GM18498 (cell line): ENCODE measurements at regions not wholly inside any gene's neighbourhood (a gene's known extent, or its start where the extent isn't known, plus 50 kb on each side); places are given as distances from the start of the nearest gene placed in this dataset.
A peak's percentile ranks its signal among the peaks of the same experiment; 100 is the strongest.

ENCODE experiments used
- ATAC-seq: cut with Tn5 transposase; IDR thresholded peaks from one replicate; pipeline ENCODE4 v1.9.1; 2021; ENCODE audit warnings: mild to moderate bottlenecking, moderate library complexity; ENCODE audit not compliant: unreplicated experiment

DNA sequence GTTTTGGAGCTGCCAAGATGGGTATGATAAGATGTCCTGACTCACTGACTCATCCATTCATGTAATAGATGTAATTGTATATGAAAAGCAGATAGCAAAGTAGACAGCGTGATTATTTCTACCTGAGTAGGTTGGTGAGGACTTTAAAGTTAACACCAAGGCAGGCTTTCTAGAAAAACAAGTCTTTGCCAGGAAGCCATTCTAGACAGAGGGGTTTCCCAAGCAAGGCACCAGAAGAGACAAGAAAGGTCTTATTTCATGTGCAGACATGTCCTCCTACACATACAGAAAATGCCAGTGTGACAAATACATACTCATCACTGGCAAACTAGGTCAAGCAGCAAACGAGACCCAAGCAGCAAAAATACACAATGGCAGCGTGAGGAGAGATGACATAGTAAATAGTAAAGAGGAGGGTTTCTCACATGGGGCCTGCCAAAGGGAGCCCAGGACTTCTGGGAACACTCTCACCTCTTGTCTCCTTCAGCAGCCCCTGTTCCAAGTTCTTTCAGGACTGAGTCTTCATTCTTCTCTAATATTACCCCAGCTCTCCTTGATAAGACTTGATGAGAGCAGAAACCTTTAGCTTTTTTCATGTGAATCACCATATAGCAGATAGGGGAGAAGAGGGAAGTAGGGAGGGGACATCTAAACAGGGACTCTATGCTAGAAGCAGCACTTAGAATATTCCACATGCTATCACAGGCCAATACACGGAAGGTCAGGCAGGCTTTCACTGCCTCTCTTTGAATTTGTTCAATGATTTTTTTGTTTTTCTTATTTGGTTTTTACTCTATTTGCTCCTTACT lies 114.6 kb upstream of the ATP1B1 start:
- no peak for ATAC-seq

DNA sequence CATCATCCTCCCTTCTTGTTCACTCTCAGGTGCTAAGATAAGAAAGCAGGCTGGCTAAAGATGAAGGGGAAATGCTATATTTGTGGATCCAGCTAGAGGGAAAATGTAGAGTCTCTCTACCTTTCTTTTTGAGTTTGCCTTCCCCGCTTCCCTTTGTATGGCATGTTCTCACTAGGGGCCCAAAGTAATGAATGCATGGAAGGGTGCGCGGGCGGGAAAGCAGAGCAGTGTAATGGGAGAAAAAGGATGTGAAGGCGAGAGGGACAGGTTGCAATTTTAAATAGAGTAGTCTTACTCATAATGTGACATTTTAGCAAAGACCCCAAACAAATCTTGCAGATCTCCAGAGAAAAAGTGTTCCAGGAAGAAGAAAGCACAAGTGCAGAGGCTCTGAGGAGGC lies 105.1 kb upstream of the ATP1B1 start:
- ATAC-seq: no peak

DNA sequence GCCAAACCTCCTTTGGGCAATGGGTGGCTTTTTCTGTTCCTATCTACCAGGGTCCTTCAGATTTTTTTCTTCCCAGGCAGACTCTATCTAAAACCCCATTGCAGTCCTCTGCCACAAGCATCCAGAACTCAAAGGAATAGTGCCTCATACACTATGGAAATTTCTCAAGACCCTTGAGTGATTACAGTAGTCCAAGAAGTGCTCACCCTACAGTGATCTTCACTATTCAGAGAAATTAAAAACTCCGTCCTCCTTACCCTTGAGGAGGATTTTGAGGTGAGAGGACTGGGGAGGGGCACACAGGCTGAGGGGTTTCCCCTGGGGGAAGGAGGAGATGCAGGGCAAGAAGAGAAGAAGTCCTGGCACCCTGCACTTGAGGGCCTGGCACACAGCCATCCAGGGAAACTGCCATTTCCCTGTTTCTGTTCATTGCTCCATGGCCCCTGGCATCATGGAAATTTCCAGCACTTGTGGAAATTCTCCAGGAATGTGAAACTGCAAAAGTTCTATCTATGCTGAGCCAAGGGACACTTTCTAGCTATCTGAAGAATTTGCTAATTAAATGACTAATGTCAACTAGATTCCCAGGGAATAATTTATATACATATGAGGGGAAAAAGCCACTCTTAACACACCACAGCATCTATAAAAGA lies 102.5 kb upstream of the ATP1B1 start:
- no peak for ATAC-seq

DNA sequence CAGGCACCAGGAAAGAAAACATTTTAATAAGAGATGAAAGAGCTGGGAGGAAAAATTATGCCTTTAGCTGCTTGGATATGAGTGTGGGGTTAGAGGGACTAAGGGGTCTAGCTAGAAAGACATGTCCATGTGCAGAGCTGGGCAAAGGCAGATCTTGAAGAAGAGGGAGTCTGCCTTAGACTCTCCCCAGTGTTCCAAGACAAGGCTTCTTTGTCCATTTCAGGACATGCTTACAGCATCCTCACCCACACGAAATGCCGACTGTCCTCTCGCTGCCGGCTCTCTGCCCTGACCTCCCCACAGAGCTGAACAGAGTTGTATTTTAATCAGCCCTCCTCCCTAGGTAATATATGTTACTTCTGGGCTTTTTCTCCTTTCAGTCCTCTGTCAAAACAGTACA lies 100.7 kb upstream of the ATP1B1 start:
- no peak for ATAC-seq

DNA sequence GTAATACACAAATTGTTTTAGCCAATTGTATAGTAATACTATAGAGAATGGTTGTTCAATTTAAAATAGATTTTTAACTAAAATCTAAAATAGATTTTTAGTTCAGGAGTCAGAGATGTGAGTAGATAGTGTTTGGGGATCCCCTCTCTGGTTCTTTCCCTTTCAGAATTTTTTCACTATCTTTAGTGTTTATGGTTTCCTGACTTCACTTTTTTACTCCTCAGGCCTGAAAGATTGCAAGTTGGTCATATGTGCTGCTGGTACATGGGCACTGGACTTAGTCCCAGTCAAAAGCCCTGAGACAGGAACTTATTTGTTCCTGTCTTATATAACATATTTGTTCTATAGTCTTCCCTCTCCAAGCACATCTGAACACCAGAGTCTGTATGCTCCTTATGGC lies 96.8 kb upstream of the ATP1B1 start:
- ATAC-seq: peak; percentile 55

DNA sequence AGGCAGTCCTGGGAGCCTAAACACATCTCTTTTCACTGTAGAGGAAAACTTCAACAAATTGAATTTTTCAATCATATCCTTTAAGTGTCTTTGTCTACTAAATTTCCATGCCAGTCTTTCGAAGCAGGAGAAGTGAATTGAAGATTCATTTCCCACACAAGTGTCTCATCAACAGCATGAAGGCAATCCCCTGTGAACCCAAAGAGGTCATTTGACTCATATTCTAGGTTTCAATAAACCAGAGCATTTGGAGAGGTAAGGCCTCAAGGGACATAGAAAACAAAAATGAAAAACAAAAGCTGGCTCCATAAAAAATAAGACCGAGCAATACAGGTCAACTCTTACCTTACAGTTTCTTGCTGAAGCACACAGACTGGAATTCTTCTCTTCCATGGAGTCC lies 94.1 kb upstream of the ATP1B1 start:
- ATAC-seq: no peak

DNA sequence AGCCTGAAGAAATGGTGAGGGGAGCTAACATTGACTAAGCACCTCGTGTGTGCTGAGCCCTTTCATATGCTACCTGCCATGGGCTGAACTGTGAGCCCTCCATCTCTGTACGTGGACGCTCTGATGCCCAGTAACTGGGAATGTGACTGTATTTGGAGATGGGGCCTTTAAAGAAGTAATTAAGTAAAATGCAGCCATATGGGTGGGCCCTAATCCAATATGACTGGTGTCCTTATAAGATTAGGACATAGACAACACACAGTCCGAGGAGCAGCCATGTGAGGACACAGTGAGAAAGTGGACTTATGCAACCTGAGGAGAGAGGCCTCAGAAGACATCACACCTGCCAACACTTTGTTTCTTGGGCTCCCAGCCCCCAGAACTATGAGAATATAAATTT lies 92.7 kb upstream of the ATP1B1 start:
- no peak for ATAC-seq

DNA sequence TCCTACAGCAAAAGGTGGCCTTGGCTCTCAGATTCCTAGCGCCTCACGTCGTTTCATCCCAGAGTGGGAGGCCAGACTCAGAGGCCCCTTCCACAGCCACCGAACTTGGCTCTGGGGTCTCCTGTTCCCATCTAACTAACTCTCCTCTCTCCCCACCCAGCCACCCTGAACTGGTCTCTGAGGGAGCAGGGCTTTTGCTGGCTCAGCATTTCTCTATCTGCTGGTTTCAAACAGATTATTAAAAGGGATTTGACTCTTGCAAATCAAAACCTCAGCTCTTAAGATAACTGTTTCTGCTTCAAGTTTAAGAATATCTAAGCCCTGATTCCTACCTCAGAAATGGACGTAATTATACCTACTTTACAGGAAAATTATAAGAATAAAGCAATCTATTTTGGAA lies 91.0 kb upstream of the ATP1B1 start:
- no peak for ATAC-seq

DNA sequence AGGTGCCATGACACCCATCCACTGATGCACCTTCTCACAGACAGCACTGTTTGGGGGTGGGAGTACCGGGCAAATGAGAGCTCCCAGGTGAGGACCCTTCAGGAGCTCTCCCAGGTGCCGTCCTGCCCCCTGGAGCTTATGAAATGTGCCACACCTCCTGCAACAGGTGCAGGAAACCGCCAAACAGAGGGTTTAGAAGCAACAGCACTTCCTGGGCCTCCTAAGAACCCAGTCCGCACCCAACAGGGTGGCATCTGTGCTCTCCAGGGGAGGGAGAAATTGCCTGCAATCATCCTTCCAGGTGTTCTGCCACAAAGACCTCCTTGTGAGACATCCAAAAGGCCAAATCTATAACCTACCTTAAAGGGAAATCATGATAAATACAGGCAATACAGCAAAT lies 87.7 kb upstream of the ATP1B1 start:
- no peak for ATAC-seq

DNA sequence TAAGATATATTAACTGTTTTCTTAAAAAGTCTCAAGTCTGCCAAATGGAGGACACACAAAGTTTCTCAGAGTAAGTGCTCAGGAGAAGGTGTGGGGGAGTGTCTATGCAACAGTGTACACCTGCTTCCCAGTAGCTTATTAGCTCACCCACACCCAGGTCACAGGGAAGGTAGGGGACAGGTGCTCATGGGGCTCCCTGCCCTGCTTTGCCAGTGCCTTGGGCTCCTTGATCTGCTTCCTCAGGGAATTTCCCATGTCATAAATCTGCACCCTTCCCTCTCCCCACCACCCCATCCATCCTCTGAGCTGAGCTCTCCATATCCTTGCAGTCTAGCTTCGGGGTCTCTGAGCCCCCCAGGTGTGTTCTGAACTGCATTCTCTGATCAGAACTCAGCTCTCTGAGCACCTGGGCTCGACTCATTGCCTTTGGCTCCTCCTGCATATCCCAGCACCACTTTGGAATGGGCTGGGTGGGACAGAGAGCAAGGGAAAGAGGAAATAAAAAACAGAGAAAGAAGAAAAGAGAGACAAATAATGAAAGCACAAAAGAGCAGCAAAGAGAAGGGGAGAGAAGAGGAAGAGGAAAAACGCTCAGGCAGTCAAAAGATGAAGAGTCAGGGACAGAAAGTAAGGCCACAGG lies 87.0 kb upstream of the ATP1B1 start:
- ATAC-seq: no peak

DNA sequence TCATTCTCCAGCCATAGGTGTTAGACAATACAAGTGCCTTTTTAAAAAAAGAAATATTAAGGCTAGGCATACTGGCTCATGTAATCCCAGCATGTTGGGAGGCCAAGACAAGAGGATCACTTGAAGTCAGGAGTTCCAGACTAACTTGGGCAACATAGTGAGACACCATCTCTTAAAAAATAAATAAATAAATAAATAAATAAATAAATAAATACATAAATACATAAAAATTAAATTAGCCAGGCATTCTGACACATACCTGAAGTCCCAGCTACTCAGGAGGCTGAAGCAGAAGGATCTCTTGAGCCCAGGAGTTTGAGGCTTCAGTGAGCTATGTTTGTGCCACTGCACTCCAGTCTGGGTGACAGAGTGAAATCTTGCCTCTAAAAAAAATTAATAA lies 85.8 kb upstream of the ATP1B1 start:
- no peak for ATAC-seq

DNA sequence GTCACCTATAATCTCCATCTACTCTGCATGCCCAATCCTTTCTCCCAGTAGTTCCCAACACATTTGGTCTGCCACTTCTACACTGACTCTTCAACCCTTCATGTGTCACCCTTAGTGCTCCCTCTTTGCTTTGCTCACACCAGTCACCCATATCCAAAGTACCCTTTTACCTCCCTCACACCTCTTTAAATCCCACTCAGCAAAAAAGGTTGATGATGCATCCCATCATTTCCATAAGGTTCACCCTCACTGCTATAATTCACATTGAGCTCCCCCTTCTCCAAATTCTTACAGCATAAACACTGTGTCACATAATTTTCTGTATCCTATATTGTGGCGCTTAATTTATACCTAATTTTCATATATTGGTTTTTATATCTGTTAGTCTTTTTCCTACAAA lies 83.8 kb upstream of the ATP1B1 start:
- no peak for ATAC-seq

DNA sequence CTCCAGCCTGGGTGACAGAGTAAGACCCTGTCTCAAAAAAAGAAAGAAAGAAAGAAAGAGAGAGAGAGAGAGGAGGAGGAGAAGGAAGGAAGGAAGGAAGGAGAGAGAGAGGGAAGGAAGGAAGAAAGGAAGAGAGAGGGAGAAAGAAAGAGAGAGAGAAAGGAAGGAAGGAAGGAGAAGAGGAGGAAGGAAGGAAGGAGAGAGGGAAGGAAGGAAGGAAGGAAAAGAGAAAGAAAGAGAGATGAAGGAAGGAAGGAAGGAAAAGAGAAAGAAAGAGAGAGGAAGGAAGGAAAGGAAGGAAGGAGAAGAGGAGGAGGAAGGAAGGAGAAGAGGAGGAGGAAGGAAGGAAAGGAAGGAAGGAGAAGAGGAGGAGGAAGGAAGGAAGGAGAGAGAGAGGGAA lies 82.2 kb upstream of the ATP1B1 start:
- ATAC-seq: no peak

DNA sequence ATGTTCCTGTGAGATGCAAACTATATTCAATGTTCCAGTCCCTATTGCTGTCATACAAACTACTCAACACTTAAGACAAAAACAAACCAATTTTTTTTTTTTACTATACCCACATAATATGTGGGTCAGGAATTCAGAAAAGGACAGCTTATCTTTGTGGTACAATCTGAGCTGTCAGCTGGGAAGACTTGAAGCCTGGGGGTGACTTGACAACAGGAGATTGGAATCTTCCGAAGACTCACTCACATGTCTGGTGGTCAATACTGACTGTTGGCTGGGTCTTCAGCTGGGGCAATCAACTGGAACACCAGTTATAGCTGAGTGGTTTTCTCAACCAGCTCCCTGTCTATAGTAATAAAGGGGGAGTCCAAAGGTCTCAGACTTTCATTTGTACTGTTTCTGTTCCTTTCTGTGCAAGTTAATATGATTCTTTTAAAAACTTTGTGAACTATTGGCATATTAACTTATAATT lies 81.7 kb upstream of the ATP1B1 start:
- ATAC-seq: peak; percentile 94

DNA sequence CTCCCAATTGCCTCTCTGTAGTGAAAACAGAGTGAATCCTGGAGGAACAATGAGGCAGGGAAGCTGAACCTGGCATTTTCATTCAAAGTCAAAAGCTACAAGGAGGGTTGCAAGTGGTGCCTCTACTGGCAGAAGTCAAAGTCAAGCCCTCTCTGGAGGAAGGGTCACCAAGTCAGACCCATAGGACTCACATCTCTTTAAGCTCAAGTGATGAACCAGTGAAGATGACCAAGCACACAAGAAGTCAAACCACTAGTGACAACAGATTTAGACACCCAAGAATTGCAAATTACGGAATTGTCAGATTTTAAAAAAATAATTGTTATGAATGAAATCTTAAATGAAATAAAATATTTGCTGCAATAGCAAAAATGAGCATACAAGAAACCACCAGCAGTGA lies 81.1 kb upstream of the ATP1B1 start:
- ATAC-seq: peak; percentile 32

DNA sequence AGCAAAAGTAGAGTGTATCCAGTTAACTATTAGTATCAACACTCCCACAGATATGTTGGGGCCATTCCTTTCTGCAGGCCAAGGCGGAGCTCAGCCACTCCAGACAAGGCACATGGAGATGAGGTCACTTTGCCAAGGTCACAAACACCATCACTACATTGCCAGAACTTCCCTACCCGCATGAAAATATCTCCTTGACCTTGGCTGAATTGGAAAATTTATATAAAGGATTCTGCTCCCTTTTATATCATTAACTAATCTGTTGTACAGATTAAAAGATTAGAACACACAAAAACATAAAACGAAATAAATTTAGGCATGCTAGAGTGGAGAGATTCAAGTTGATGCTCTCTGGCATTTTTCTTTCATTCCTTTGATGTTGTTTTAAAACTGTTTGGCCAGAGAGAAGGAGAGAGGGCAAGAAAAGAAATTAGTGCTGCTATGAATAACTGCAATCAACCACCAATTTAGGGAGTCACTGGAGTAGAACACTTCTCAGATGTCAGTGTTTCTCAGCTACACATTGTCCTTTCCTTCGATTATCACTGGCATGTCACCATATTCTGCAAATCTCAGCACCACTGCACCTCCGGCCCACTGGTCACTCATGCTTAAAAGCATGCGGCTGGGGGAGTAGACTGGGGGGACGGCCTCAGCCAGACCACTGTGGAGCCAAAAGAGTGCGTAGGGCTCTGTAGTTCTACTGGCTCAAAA lies 78.7 kb upstream of the ATP1B1 start:
- peak; percentile 34 for ATAC-seq

DNA sequence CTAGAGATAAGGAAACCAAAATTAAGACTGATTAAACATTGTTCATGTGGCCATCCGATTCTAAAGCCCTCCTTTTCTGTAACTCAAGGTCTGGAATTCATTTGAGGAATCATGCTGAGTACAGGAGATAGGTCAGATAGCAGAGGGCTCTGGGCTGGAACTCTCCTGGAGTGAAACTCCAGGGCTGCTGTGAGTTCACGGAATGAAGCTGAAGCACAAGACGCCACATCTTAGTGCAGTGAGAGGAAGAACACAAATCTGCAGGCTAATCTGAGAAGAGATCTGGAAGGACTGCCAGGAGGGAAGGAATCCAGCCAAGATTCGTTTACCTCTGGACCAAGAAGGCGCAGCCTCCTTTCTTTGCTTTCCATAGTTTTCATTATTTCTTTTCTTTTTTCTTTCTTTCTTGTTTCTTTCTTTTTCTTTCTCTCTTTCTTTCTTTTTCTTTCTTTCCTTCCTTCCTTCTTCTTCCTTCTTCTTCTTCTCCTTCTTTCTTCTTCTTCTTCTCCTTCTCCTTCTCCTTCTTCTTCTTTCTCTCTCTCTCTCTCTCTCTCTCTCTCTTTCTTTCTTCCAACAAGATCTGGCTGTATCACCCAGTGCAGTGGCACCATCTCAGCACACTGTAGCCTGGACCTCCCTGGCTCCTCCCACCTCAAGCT lies 74.8 kb upstream of the ATP1B1 start:
- ATAC-seq: no peak

DNA sequence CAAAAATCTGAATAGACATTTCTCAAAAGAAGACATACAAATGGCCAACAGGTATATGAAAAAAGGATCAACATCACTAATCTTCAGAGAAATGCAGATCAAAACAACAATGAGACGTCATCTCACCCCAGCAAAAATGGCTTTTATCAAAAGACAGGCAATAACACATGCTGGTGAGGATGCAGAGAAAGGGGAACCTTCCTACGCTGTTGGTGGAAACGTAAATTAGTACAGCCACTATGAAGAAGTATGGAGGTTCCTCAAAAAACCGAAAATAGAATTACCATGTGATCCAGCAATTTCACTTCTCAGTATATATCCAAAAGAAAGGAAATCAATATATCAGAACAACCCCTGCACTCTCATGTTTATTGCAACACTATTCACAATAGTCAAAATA lies 65.1 kb upstream of the ATP1B1 start:
- no peak for ATAC-seq

DNA sequence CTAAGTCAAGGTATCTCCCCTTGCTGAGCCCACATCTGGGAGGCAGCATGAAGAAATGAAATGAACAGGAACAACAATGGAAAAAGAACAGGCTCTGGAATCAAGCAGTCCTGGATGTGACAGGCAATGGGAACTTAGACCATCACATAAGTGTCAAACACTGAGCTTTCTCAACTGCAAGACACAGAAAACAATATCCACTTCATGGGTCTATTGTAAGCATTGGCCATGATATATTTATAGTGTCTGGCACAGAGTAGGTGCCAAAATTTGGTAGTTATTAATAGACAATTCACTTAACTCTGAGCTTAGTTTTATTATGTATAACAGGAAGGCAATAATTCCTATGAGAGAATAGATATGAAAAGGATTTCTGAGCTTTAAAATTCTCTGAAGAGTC lies 64.1 kb upstream of the ATP1B1 start:
- ATAC-seq: no peak

DNA sequence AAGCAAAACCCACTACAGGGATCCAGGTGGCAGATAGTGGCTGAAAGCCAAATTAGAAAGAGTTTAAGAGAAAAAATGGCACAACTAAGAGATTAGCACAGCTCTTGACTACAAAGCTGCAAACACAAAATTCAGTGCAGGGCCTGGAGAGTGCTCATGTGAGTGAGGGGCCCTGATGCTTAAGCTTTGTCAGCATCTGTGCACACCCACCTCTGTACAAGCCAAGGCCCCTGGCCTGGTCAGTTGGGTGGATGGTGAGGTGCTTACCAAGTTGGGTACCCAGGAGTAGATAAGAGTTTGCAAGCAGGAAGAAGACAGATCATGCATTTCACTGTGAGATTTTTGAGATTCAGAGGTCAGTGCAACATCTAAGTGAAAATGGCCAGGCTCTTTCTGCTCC lies 62.7 kb upstream of the ATP1B1 start:
- peak; percentile 5 for ATAC-seq

DNA sequence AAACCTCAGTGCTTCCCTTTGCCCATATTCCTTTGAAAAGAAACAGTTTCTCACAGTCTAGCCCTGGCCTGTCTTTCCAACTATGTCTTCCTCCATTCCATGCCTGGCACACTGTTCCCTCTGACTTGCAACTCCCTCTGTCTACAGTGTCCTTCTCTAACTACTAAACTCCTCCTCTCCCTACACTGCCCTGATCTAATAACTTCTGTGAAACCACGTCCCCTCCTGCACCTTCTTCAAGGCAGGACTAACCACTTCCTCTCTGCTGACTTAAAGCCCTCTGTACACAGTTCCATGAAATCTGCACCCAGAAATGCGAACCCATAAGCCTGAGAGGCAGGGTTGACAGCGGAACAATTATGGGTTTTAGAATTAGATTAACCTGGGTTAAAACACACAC lies 62.2 kb upstream of the ATP1B1 start:
- ATAC-seq: peak; percentile 95
